ENCODE measurements at regions not wholly inside any gene's neighbourhood (a gene's known extent, or its start where the extent isn't known, plus 50 kb on each side); places are given as distances from the start of the nearest gene placed in this dataset.
"Not testable (repeated sequence)": the region's sequence is repeated elsewhere in the genome, so short reads cannot be mapped to it uniquely, and the experiment has no call there.

- H3K4me3 ChIP-seq: no peak overlapping the region
- TF ChIP-seq, protein P1, sequence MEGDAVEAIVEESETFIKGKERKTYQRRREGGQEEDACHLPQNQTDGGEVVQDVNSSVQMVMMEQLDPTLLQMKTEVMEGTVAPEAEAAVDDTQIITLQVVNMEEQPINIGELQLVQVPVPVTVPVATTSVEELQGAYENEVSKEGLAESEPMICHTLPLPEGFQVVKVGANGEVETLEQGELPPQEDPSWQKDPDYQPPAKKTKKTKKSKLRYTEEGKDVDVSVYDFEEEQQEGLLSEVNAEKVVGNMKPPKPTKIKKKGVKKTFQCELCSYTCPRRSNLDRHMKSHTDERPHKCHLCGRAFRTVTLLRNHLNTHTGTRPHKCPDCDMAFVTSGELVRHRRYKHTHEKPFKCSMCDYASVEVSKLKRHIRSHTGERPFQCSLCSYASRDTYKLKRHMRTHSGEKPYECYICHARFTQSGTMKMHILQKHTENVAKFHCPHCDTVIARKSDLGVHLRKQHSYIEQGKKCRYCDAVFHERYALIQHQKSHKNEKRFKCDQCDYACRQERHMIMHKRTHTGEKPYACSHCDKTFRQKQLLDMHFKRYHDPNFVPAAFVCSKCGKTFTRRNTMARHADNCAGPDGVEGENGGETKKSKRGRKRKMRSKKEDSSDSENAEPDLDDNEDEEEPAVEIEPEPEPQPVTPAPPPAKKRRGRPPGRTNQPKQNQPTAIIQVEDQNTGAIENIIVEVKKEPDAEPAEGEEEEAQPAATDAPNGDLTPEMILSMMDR (IDR thresholded peaks at IDR 0.05): no peak
- TF ChIP-seq EP300 (IDR thresholded peaks at IDR 0.05): no peak
- TF ChIP-seq POLR2A (IDR thresholded peaks at IDR 0.05): no peak
- no peak overlapping the region for H3K27ac ChIP-seq
- no peaks in the 10 kb centered on the region for H3K9me3 ChIP-seq
- intact Hi-C loops (cut with DNase I): no loop called here
- H3K27me3 ChIP-seq: no peaks in the 10 kb centered on the region
- H3K4me1 ChIP-seq (ENCODE audit: insufficient read depth): no peaks in the 10 kb centered on the region
- 82 to 90% (median 89%) methylated on average over 21 to 23 of the region's 23 CpGs for WGBS, 3 donors
- no peaks in the 10 kb centered on the region for H3K36me3 ChIP-seq
- DNase-seq: no peak
Observed at GRCh38 chr13:109318945-109319590, 467.3 kb downstream of the IRS2 start.

- no peaks in the 10 kb centered on the region for H3K9me3 ChIP-seq
- WGBS, 3 donors: 93 to 96% (median 94%) methylated on average over 4 of the region's 4 CpGs
- intact Hi-C loops (cut with DNase I): no loop called here
- H3K4me1 ChIP-seq (ENCODE audit: insufficient read depth): no peaks in the 10 kb centered on the region
- H3K4me3 ChIP-seq: no peak overlapping the region
- no peaks in the 10 kb centered on the region for H3K36me3 ChIP-seq
- no peaks in the 10 kb centered on the region for H3K27me3 ChIP-seq
- TF ChIP-seq POLR2A (IDR thresholded peaks at IDR 0.05): no peak
- TF ChIP-seq, protein P1 (IDR thresholded peaks at IDR 0.05): no peak
- TF ChIP-seq EP300 (IDR thresholded peaks at IDR 0.05): no peak
- DNase-seq: no peak
- H3K27ac ChIP-seq: no peak overlapping the region
Observed at GRCh38 chr13:109315481-109315880, 470.9 kb downstream of the IRS2 start.

DNA sequence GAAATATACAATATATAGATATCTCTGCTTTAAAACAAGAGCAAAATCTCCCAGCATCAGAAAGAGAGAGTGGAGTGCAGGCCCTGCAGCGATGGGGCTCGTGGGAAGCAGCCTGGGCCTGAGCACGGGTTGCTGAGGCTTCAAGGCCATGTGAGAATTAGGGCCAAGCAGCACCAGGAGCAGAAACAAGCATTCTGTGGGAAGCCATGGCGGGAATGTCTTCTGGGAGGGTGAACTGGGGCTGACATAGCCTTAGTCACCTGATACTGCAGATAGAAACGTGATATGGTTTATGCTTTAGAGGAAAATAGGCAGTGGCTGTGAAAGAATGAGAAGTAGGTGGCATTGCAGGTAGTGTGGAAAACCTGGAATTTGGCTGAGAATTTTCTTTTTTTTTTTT is 472.3 kb downstream of the IRS2 start:
- Histone ChIP-seq H3K36me3 (no peaks in the 10 kb centered on the region), H3K27me3 (no peaks in the 10 kb centered on the region), H3K4me3 (no peak overlapping the region), H3K27ac (no peak overlapping the region), H3K9me3 (no peaks in the 10 kb centered on the region), H3K4me1 (ENCODE audit: insufficient read depth) (no peaks in the 10 kb centered on the region)
- DNase-seq: no peak
- no peak for TF ChIP-seq POLR2A (IDR thresholded peaks at IDR 0.05)
- no peak for TF ChIP-seq EP300 (IDR thresholded peaks at IDR 0.05)
- TF ChIP-seq, protein P1 (IDR thresholded peaks at IDR 0.05): no peak
- WGBS, 3 donors: 19 to 48% (median 25%) methylated on average over 5 of the region's 5 CpGs
- intact Hi-C loops (cut with DNase I): no loop called here

DNA sequence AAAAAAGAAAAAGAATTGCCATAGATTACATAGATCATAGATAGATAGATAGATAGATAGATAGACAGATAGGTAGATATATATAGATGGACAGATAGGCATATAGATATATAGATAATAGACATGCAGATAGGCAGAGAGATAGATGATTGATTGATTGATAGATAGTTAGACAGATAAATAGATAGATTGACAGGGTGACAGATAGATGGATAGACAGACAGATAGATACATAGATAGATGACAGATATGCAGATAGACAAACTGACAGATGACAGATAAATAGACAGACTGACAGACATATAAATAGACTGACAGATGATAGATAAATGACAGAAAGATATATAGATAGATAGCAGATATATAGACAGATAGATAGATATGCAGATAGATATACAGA is 474.0 kb downstream of the IRS2 start:
- DNase-seq: no peak
- intact Hi-C loops (cut with DNase I): no loop called here

GRCh38 chr13:109311431-109311976 is 474.9 kb downstream of the IRS2 start:
- H3K9me3 ChIP-seq; H3K27ac ChIP-seq; DNase-seq; H3K4me3 ChIP-seq; H3K27me3 ChIP-seq; H3K36me3 ChIP-seq; H3K4me1 ChIP-seq (ENCODE audit: insufficient read depth); intact Hi-C loops (cut with DNase I): not testable (repeated sequence)
- 93 to 97% (median 96%) methylated on average over 27 to 33 of the region's 33 CpGs for WGBS, 3 donors

More for the DNA sequence above, 474.0 kb downstream of the IRS2 start:
- TF ChIP-seq POLR2A (IDR thresholded peaks at IDR 0.05): no peak
- TF ChIP-seq, protein P1 (IDR thresholded peaks at IDR 0.05): no peak
- no peak for TF ChIP-seq EP300 (IDR thresholded peaks at IDR 0.05)
- Histone ChIP-seq H3K4me1 (ENCODE audit: insufficient read depth) (no peaks in the 10 kb centered on the region), H3K27ac (no peak overlapping the region), H3K36me3 (no peaks in the 10 kb centered on the region), H3K27me3 (no peaks in the 10 kb centered on the region), H3K9me3 (no peaks in the 10 kb centered on the region), H3K4me3 (no peak overlapping the region)
